ENCODE measurements at regions not wholly inside any gene's neighbourhood (a gene's known extent, or its start where the extent isn't known, plus 50 kb on each side); places are given as distances from the start of the nearest gene placed in this dataset.

DNA sequence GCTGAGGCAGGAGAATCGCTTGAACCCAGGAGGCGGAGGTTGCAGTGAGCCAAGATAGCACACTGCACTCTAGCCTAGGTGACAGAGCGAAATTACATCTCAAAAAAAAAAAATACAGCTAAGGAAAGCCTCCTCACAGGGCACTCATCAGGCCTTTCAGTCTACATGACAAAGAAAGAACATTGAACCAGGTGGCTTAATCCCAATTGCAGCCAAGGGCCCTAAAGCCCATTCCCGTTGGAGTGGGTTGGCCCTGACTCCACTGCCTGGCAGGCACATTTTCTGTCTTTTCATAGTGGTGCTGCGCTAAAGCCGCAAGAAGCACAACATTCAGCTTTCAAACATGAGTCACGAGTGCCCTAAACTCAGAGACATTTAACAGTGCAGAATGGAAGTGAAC lies 372.5 kb downstream of the RNF144A start:
- H3K4me3 ChIP-seq (replicated peaks in 1 of 2; ENCODE audit: low read depth in 2 of 2, low read length in 2 of 2): no peak overlapping the region
- TF ChIP-seq, protein P1, sequence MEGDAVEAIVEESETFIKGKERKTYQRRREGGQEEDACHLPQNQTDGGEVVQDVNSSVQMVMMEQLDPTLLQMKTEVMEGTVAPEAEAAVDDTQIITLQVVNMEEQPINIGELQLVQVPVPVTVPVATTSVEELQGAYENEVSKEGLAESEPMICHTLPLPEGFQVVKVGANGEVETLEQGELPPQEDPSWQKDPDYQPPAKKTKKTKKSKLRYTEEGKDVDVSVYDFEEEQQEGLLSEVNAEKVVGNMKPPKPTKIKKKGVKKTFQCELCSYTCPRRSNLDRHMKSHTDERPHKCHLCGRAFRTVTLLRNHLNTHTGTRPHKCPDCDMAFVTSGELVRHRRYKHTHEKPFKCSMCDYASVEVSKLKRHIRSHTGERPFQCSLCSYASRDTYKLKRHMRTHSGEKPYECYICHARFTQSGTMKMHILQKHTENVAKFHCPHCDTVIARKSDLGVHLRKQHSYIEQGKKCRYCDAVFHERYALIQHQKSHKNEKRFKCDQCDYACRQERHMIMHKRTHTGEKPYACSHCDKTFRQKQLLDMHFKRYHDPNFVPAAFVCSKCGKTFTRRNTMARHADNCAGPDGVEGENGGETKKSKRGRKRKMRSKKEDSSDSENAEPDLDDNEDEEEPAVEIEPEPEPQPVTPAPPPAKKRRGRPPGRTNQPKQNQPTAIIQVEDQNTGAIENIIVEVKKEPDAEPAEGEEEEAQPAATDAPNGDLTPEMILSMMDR (IDR thresholded peaks at IDR 0.05; ENCODE audit: low read depth, low read length): no peak
- no peak for DNase-seq (ENCODE audit: low read depth in 2 of 2)

DNA sequence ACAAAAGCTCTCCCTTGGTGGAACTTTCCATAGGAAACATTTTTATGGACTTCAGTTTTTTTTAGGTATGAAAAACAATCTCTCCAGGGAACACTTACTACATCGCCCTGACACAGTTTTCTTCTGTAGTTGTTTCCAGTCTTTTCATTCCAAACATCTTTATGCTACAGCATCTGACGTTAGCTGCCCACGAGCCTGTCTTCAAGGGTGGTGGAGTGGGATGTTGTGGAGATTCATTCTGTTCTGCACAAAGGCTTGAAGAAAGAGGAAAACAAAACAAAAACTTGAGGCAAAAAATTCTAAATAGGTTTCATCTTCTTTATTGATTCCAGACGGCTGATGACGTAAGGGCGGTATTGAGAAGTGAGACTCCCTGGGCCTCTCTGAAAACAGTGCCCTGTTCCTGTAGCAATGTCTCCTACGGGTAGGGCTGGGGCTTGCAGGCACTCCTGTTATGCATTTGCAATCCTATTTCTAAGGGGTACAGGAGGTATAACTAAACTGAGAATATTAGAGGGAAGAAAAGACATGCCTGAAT lies 375.0 kb downstream of the RNF144A start:
- H3K4me3 ChIP-seq (replicated peaks in 1 of 2; ENCODE audit: low read depth in 2 of 2, low read length in 2 of 2): no peak overlapping the region
- no peak for DNase-seq (ENCODE audit: low read depth in 2 of 2)
- TF ChIP-seq, protein P1 (IDR thresholded peaks at IDR 0.05; ENCODE audit: low read depth, low read length): no peak

DNA sequence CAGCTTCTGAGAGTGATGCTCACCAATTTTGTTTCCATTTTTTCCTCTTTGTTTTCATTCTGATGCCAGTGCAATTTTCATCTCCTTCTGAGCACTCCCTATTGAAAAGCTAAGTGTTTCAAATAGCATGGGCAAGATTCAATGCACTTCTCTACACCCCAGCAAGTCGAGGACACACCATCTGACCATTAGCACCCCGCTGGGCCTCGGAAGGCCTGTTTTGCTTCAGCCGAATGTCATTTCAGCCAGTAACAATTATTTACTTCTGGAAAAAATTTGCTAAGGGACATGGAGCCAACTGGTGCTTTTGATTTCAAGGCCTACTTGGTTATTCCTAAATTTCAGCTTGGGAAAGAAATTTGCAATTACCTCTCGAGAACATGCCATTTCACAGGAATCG lies 392.4 kb downstream of the RNF144A start:
- H3K4me3 ChIP-seq (replicated peaks in 1 of 2; ENCODE audit: low read depth in 2 of 2, low read length in 2 of 2): no peak overlapping the region
- TF ChIP-seq, protein P1 (IDR thresholded peaks at IDR 0.05; ENCODE audit: low read depth, low read length): no peak
- DNase-seq (ENCODE audit: low read depth in 2 of 2): no peak

DNA sequence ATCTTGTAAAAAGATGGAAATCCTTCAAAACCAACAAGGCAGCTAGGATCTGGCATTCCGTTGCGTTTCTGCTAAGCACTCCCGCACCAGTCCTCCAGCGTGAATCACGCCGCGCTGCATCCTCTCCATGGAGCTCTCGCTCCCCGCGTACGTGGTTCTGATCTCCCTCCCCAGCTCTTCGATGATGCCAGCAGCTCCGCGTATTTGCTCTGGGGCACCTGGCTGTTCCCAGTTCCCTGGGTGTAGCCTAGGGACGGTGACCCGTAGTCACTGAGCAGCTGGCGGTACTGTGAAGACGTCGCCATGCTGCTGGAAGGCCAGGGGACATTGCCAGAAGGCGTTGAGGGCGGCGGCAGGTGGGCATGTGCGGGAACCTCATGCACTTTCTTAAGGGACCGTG lies 407.5 kb downstream of the RNF144A start:
- no peak for DNase-seq (ENCODE audit: low read depth in 2 of 2)
- H3K4me3 ChIP-seq (replicated peaks in 1 of 2; ENCODE audit: low read depth in 2 of 2, low read length in 2 of 2): no peak overlapping the region
- TF ChIP-seq, protein P1 (IDR thresholded peaks at IDR 0.05; ENCODE audit: low read depth, low read length): no peak

DNA sequence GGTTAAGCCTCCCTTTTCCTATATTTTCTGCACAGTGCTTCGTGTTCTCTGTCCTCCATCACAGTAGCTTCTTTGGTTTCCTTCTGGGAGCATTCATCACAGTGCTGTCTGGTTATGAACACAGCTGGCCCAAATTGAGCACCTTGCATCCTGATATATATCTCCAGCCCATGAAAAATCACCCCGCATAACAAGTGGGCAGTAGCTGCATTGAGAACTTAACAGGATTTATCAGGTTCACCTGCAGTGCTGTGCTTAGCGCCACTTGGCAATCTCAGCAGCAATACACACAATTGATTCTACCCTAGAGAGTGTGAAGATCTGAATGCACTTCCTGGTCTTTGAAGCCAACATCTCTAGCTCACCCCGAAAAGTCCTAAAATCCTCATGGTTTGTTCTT lies 408.0 kb downstream of the RNF144A start:
- no peak overlapping the region for H3K4me3 ChIP-seq (replicated peaks in 1 of 2; ENCODE audit: low read depth in 2 of 2, low read length in 2 of 2)
- TF ChIP-seq, protein P1 (IDR thresholded peaks at IDR 0.05; ENCODE audit: low read depth, low read length): no peak
- DNase-seq (ENCODE audit: low read depth in 2 of 2): no peak

DNA sequence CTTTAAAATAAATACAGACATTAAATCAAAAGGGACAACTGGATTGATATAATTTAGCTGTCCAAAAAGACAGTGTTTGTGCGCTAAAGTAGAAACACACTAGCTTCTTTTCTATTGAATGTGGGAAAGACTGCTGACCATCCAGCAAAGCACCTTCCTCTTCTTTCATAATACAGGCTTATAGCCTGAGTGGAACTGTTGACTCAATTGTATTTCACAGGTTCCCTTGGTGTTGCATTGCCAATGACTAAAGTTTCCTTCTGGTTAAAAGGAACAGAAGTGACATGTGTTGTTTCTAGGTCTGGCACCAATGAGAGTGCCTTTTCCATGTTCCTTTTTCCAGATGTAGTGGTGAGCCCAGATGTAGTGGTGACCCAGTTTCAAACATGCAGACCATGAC lies 412.3 kb downstream of the RNF144A start:
- TF ChIP-seq, protein P1 (IDR thresholded peaks at IDR 0.05; ENCODE audit: low read depth, low read length): no peak
- no peak for DNase-seq (ENCODE audit: low read depth in 2 of 2)
- H3K4me3 ChIP-seq (replicated peaks in 1 of 2; ENCODE audit: low read depth in 2 of 2, low read length in 2 of 2): no peak overlapping the region

DNA sequence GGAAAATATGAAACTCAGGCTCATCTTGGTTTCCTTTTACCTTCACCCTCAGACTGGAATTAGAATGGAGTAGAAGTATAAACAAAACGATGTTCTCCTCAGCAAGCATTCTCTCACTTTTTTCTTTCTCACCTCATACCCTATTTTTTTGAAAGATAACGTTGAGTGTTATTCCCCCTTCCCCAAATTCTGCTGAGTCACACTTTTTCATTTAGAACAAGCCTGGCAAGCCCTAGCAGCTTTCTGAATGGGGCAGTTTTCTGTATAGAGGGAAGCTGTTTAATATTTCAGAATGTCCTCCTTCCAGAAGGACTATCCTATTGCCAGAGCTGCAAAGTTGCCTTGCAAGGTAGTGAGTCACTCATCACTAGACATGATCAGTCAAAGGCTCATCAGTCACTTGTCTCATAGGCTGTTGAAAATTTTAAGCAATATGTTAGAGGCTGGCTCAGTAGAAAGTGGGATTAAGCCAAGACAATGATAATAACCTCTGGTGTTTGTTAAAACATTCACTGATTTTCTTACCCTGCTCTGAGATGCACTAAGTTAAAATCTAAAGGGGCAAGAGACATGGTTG lies 416.1 kb downstream of the RNF144A start:
- no peak overlapping the region for H3K4me3 ChIP-seq (replicated peaks in 1 of 2; ENCODE audit: low read depth in 2 of 2, low read length in 2 of 2)
- TF ChIP-seq, protein P1 (IDR thresholded peaks at IDR 0.05; ENCODE audit: low read depth, low read length): no peak
- no peak for DNase-seq (ENCODE audit: low read depth in 2 of 2)
